Lower leg skin (tissue), 4 donors: ENCODE measurements at regions not wholly inside any gene's neighbourhood (a gene's known extent, or its start where the extent isn't known, plus 50 kb on each side); places are given as distances from the start of the nearest gene placed in this dataset.
"Not testable (repeated sequence)": the region's sequence is repeated elsewhere in the genome, so short reads cannot be mapped to it uniquely, and the experiment has no call there.

Experiments
- DNase-seq, 2 donors: peaks; one replicate each; pipeline ENCODE4 v3.0.0-alpha.2; 2019; ENCODE audit warnings: low spot score in 2 of 2
- H3K4me3 ChIP-seq: fragments of 200-600 bp; sonication (generic); 2 replicates; pipeline ENCODE4 v1.5.1; 2017; ENCODE audit warnings: mild to moderate bottlenecking, low read depth; ENCODE audit not compliant: poor library complexity, severe bottlenecking
- POLR2A ChIP-seq, 2 donors: fragments of 450-650 bp; IDR thresholded peaks; one replicate each; pipeline ENCODE4 v1.6.1; 2016 to 2017; ENCODE audit warnings: antibody characterized with exemption in 2 of 2, mild to moderate bottlenecking in 1 of 2, moderate library complexity in 1 of 2
- WGBS, 2 donors: methylation state at CpG; one replicate each; pipeline ENCODE4 v1.1.5; 2018; 5-methylcytosine and 5-hydroxymethylcytosine counted together
- intact Hi-C: fragments of 100-400 bp; cut with DNase I; formaldehyde crosslinking; loops from one replicate; pipeline ENCODE4 v1.15.0; 2023; ENCODE audit warnings: low total_unique reads
- TF ChIP-seq, protein P1 (sequence below), 3 donors: fragments of 450-650 bp; IDR thresholded peaks; one replicate each; pipeline ENCODE4 v1.5.1; 2016; ENCODE audit warnings: antibody characterized with exemption in 3 of 3, mild to moderate bottlenecking in 3 of 3, moderate library complexity in 2 of 3

DNA sequence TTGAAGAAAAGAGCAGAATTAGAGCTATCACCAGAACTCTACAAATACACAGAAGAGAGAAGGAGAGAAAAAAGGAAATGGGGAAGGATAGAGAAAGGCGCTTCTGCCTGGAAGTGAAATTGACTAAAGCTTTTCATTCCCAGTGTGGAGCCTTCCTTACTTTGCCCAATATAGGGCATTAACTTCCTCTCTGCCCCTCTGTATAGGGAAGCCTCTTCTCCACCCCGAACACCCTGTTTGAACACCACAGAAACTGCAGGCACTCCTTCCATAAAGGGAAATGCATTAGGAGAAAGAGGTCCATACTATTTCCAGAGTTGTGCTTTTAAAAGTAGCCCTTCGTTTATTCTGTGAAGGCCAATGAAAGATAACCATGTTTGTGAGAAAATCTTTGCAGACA is 248.5 kb downstream of the RAP2B start:
- WGBS, 2 donors, result 81 to 83% methylated on average over 3 of the region's 3 CpGs
- no peak for DNase-seq
- H3K4me3 ChIP-seq, result no peak overlapping the region
- TF ChIP-seq, protein P1, sequence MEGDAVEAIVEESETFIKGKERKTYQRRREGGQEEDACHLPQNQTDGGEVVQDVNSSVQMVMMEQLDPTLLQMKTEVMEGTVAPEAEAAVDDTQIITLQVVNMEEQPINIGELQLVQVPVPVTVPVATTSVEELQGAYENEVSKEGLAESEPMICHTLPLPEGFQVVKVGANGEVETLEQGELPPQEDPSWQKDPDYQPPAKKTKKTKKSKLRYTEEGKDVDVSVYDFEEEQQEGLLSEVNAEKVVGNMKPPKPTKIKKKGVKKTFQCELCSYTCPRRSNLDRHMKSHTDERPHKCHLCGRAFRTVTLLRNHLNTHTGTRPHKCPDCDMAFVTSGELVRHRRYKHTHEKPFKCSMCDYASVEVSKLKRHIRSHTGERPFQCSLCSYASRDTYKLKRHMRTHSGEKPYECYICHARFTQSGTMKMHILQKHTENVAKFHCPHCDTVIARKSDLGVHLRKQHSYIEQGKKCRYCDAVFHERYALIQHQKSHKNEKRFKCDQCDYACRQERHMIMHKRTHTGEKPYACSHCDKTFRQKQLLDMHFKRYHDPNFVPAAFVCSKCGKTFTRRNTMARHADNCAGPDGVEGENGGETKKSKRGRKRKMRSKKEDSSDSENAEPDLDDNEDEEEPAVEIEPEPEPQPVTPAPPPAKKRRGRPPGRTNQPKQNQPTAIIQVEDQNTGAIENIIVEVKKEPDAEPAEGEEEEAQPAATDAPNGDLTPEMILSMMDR (IDR thresholded peaks at IDR 0.05), result no peak
- no peak for TF ChIP-seq POLR2A (IDR thresholded peaks at IDR 0.05)
- intact Hi-C loops, result no loop called here

- no peak overlapping the region for H3K4me3 ChIP-seq
- DNase-seq, result no peak
- intact Hi-C loops, result no loop called here
- TF ChIP-seq POLR2A (IDR thresholded peaks at IDR 0.05), result no peak
- TF ChIP-seq, protein P1 (IDR thresholded peaks at IDR 0.05), result no peak
- WGBS, 2 donors, result 77 to 82% methylated on average over 2 of the region's 2 CpGs
Observed at GRCh38 chr3:153414982-153415381, 253.0 kb downstream of the RAP2B start.

GRCh38 chr3:153422314-153422713 is 260.3 kb downstream of the RAP2B start:
- H3K4me3 ChIP-seq, result no peak overlapping the region
- intact Hi-C loops, result no loop called here
- 89 to 95% methylated on average over 4 of the region's 4 CpGs for WGBS, 2 donors
- DNase-seq, result no peak
- TF ChIP-seq, protein P1 (IDR thresholded peaks at IDR 0.05), result no peak
- no peak for TF ChIP-seq POLR2A (IDR thresholded peaks at IDR 0.05)

DNA sequence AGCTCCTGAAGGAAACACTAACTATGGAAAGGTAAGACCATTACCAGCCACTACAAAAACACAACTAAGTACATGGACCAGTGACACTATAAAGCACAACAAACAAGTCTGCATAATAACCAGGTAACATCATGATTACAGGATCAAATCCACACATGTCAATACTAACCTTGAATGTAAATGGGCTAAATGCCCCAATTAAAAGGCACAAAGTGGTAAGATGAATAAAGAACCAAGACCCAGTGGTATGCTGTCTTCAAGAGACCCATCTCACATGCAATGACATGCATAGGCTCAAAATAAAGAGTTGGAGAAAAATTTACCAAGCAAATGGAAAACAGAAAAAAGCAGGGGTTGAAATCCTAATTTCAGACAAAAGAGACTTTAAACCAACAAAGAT is 261.8 kb downstream of the RAP2B start:
- intact Hi-C loops, H3K4me3 ChIP-seq, DNase-seq: not testable (repeated sequence)

- 81 to 95% methylated on average over 4 of the region's 4 CpGs for WGBS, 2 donors
- intact Hi-C loops, result no loop called here
- TF ChIP-seq POLR2A (IDR thresholded peaks at IDR 0.05), result no peak
- TF ChIP-seq, protein P1 (IDR thresholded peaks at IDR 0.05), result no peak
- DNase-seq, result no peak
- no peak overlapping the region for H3K4me3 ChIP-seq
Observed at GRCh38 chr3:153426344-153426743, 264.3 kb downstream of the RAP2B start.

DNA sequence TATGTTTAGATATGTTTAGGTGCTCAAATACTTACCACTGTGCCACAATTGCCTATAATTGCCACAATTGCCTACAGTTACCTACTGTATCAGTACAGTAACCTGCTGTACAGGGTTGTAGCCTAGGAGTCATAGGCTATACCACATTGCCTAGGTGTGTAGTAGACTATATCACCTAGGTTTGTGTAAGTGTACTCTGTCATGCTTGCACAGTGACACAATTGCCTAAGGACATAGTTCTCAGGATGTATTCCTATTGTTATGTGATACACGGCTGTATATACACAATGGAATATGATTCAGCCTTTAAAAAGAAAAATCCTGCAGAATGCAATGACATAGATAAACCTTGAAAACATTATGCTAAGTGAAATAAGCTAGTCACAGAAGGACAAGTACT is 264.8 kb downstream of the RAP2B start:
- TF ChIP-seq POLR2A (IDR thresholded peaks at IDR 0.05), result no peak
- TF ChIP-seq, protein P1 (IDR thresholded peaks at IDR 0.05), result no peak
- no peak for DNase-seq
- 76 to 91% methylated on average over 1 of the region's 1 CpG for WGBS, 2 donors
- intact Hi-C loops, result no loop called here
- no peak overlapping the region for H3K4me3 ChIP-seq
